ENCODE measurements at regions not wholly inside any gene's neighbourhood (a gene's known extent, or its start where the extent isn't known, plus 50 kb on each side); places are given as distances from the start of the nearest gene placed in this dataset.

DNA sequence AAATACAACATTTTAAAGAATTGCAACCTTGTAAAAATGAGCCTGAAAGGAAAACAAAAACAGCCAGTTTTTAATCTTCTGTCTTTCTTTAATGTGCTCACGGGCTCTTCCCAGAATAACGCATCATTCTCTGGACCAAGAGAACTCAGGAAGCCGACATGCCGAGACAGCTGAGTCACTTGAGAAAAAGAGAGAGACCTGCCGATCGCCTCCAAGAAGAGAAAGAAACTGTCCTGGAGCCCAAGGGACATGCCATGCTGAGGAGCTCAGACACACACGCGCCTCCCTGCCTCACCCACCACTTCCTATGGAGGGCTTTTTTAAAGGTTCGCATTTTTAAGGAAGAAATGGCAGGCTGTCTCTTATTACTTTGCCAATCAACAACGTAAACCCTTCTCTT lies 176.4 kb downstream of the ZNF281 start:
- peaks cover 21% of the 10 kb centered on the region for H3K4me1 ChIP-seq (ENCODE audit: insufficient read depth, poor library complexity, severe bottlenecking)
- no peaks in the 10 kb centered on the region for H3K9me3 ChIP-seq (ENCODE audit: severe bottlenecking)
- no peak overlapping the region for H3K27ac ChIP-seq (ENCODE audit: poor library complexity, severe bottlenecking)
- TF ChIP-seq, protein P1, sequence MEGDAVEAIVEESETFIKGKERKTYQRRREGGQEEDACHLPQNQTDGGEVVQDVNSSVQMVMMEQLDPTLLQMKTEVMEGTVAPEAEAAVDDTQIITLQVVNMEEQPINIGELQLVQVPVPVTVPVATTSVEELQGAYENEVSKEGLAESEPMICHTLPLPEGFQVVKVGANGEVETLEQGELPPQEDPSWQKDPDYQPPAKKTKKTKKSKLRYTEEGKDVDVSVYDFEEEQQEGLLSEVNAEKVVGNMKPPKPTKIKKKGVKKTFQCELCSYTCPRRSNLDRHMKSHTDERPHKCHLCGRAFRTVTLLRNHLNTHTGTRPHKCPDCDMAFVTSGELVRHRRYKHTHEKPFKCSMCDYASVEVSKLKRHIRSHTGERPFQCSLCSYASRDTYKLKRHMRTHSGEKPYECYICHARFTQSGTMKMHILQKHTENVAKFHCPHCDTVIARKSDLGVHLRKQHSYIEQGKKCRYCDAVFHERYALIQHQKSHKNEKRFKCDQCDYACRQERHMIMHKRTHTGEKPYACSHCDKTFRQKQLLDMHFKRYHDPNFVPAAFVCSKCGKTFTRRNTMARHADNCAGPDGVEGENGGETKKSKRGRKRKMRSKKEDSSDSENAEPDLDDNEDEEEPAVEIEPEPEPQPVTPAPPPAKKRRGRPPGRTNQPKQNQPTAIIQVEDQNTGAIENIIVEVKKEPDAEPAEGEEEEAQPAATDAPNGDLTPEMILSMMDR (IDR thresholded peaks at IDR 0.05; ENCODE audit: poor library complexity, severe bottlenecking), result no peak
- DNase-seq (ENCODE audit: low spot score), result no peak
- H3K27me3 ChIP-seq (ENCODE audit: insufficient read depth, poor library complexity, severe bottlenecking), result no peaks in the 10 kb centered on the region
- no peak overlapping the region for H3K4me3 ChIP-seq (ENCODE audit: severe bottlenecking)
- H3K36me3 ChIP-seq (ENCODE audit: low read depth), result no peaks in the 10 kb centered on the region
- no peak for ATAC-seq (ENCODE audit: low read depth)

DNA sequence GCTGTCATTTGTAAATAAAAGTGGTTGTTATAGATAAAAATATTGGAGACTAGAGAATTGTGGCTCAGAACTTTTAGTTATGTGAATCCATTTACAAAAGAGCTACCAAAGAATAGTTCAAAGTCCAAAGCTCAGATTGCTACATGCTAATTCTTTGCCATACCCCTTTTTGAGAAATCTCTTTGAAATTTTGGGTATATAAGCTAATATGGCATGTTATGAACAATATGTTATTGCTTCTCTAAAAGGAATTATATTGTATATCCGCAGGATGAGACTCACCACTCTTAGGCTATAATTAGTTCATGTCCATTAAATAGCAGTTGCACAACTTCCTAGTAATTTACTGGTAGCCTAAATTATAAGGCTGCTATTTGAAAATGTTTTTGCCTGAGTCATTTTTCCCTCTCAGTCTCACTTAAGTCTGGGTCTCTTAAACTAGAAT lies 178.0 kb downstream of the ZNF281 start:
- TF ChIP-seq, protein P1 (IDR thresholded peaks at IDR 0.05; ENCODE audit: poor library complexity, severe bottlenecking), result no peak
- H3K27me3 ChIP-seq (ENCODE audit: insufficient read depth, poor library complexity, severe bottlenecking), result no peaks in the 10 kb centered on the region
- ATAC-seq (ENCODE audit: low read depth) (0 out of 3 replicates have a peak, but pooled peaks have one; percentile 52), DNase-seq (ENCODE audit: low spot score) (no peak)
- peaks cover 21% of the 10 kb centered on the region for H3K4me1 ChIP-seq (ENCODE audit: insufficient read depth, poor library complexity, severe bottlenecking)
- peak overlapping the region; percentile 9 for H3K27ac ChIP-seq (ENCODE audit: poor library complexity, severe bottlenecking)
- H3K4me3 ChIP-seq (ENCODE audit: severe bottlenecking), result no peak overlapping the region
- no peaks in the 10 kb centered on the region for H3K36me3 ChIP-seq (ENCODE audit: low read depth)
- no peaks in the 10 kb centered on the region for H3K9me3 ChIP-seq (ENCODE audit: severe bottlenecking)

DNA sequence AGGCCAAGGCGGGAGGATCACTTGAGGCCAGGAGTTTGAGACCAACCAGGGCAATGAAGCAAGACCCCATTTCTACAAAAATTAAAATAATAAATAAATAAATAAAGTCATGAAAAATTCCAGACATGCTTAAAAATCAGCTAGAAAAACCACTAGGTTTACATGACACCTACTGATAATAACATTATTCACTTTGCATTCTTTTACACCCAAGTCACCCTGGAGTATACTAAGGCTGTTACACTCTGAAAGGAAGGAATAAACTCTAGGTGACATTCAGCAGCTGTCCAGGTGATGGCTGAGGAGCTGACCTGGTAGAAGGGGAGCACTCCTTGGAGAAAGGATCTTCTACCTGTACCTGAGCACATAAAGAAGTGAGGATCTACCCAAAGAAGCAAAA lies 179.2 kb downstream of the ZNF281 start:
- Histone ChIP-seq H3K36me3 (ENCODE audit: low read depth) (no peaks in the 10 kb centered on the region), H3K27me3 (ENCODE audit: insufficient read depth, poor library complexity, severe bottlenecking) (no peaks in the 10 kb centered on the region), H3K27ac (ENCODE audit: poor library complexity, severe bottlenecking) (no peak overlapping the region), H3K4me3 (ENCODE audit: severe bottlenecking) (no peak overlapping the region), H3K9me3 (ENCODE audit: severe bottlenecking) (no peaks in the 10 kb centered on the region), H3K4me1 (ENCODE audit: insufficient read depth, poor library complexity, severe bottlenecking) (peaks cover 21% of the 10 kb centered on the region)
- TF ChIP-seq, protein P1 (IDR thresholded peaks at IDR 0.05; ENCODE audit: poor library complexity, severe bottlenecking), result no peak
- DNase-seq (ENCODE audit: low spot score) (no peak), ATAC-seq (ENCODE audit: low read depth) (no peak)

DNA sequence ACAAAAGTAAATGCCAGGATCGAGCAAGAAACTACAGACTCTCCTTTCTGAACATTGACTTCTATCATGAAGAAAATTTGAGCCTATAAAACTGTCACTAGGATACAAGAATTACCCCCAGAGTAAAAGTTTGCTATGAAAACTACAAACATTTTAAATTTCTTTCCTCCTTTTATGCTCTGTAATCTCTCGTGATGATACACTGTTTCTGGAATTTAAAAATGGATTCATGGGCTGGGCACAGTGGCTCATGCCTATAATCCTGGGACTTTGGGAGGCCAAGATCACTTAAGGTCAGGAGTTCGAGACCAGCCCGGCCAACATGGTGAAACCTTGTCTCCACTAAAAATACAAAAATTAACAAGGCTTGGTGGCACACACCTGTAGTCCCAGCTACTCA lies 181.3 kb downstream of the ZNF281 start:
- ATAC-seq (ENCODE audit: low read depth) (no peak), DNase-seq (ENCODE audit: low spot score) (no peak)
- Histone ChIP-seq H3K36me3 (ENCODE audit: low read depth) (no peaks in the 10 kb centered on the region), H3K27me3 (ENCODE audit: insufficient read depth, poor library complexity, severe bottlenecking) (no peaks in the 10 kb centered on the region), H3K27ac (ENCODE audit: poor library complexity, severe bottlenecking) (no peak overlapping the region), H3K9me3 (ENCODE audit: severe bottlenecking) (no peaks in the 10 kb centered on the region), H3K4me1 (ENCODE audit: insufficient read depth, poor library complexity, severe bottlenecking) (peaks cover 19% of the 10 kb centered on the region), H3K4me3 (ENCODE audit: severe bottlenecking) (no peak overlapping the region)
- TF ChIP-seq, protein P1 (IDR thresholded peaks at IDR 0.05; ENCODE audit: poor library complexity, severe bottlenecking), result no peak

DNA sequence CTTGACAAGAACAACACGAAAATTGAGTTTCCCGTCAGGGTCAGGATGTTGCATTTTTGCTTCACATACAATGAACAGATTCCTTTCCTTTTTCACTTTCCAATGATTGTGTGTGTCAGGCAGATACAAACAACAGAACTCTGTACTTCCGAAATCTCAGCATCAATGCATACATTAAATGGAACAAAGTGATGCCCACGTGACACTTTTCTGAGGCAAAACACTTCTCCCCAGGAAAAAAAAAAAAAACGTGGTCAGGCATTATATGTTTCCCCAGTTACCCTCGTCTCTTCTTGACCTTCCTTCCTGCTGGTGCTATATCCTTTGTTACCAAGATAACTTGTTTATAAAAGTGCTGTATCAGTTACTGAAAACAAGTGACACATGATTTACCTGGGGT lies 181.8 kb downstream of the ZNF281 start:
- Histone ChIP-seq H3K4me1 (ENCODE audit: insufficient read depth, poor library complexity, severe bottlenecking) (peaks cover 15% of the 10 kb centered on the region), H3K36me3 (ENCODE audit: low read depth) (no peaks in the 10 kb centered on the region), H3K9me3 (ENCODE audit: severe bottlenecking) (no peaks in the 10 kb centered on the region), H3K4me3 (ENCODE audit: severe bottlenecking) (no peak overlapping the region), H3K27ac (ENCODE audit: poor library complexity, severe bottlenecking) (no peak overlapping the region), H3K27me3 (ENCODE audit: insufficient read depth, poor library complexity, severe bottlenecking) (no peaks in the 10 kb centered on the region)
- ATAC-seq (ENCODE audit: low read depth) (no peak), DNase-seq (ENCODE audit: low spot score) (no peak)
- TF ChIP-seq, protein P1 (IDR thresholded peaks at IDR 0.05; ENCODE audit: poor library complexity, severe bottlenecking), result no peak

Measured in RWPE2 (cell line).